H9 (cell line): ENCODE measurements at regions not wholly inside any gene's neighbourhood (a gene's known extent, or its start where the extent isn't known, plus 50 kb on each side); places are given as distances from the start of the nearest gene placed in this dataset.

Experiments
- DNase-seq: peaks from one replicate; pipeline ENCODE4 v3.0.0-alpha.2; 2017
- H2AFZ ChIP-seq: one replicate; pipeline ENCODE4 v1.6.1; 2013; ENCODE audit warnings: mild to moderate bottlenecking, low read length, control low read depth, moderate library complexity
- H2AK5ac ChIP-seq: 2 replicates; pipeline ENCODE4 v1.6.1; 2013; ENCODE audit warnings: low read length, control low read depth, mixed read lengths; ENCODE audit not compliant: insufficient read length
- H2BK120ac ChIP-seq: one replicate; pipeline ENCODE4 v1.6.1; 2013; ENCODE audit warnings: low read depth, mild to moderate bottlenecking, low read length, control low read depth, inconsistent platforms; ENCODE audit not compliant: poor library complexity, severe bottlenecking
- H2BK12ac ChIP-seq: 2 replicates; pipeline ENCODE4 v1.6.1; 2013; ENCODE audit warnings: low read length, control low read depth, mixed read lengths, low read depth; ENCODE audit not compliant: insufficient read length
- H2BK15ac ChIP-seq: 2 replicates; pipeline ENCODE4 v1.6.1; 2013; ENCODE audit warnings: low read depth, low read length, control low read depth
- H2BK20ac ChIP-seq: one replicate; pipeline ENCODE4 v1.6.1; 2013; ENCODE audit warnings: low read depth, mild to moderate bottlenecking, low read length, control low read depth, inconsistent platforms; ENCODE audit not compliant: poor library complexity, severe bottlenecking
- H2BK5ac ChIP-seq: 2 replicates; pipeline ENCODE4 v1.6.1; 2013; ENCODE audit warnings: low read length, control low read depth, mixed read lengths; ENCODE audit not compliant: insufficient read length
- H3K14ac ChIP-seq: 2 replicates; pipeline ENCODE4 v1.6.1; 2013; ENCODE audit warnings: low read length, control low read depth; ENCODE audit not compliant: insufficient read depth
- H3K18ac ChIP-seq: 2 replicates; pipeline ENCODE4 v1.6.1; 2013; ENCODE audit warnings: low read depth, mild to moderate bottlenecking, mixed read lengths, low read length, control low read depth; ENCODE audit not compliant: insufficient read length
- H3K23ac ChIP-seq: 2 replicates; pipeline ENCODE4 v1.6.1; 2013; ENCODE audit warnings: low read length, control low read depth, mixed read lengths, low read depth; ENCODE audit not compliant: insufficient read length
- H3K23me2 ChIP-seq: 2 replicates; pipeline ENCODE4 v1.6.1; 2013; ENCODE audit warnings: low read depth, mild to moderate bottlenecking, mixed read lengths, low read length, control low read depth; ENCODE audit not compliant: insufficient read length, poor library complexity, severe bottlenecking
- H3K27ac ChIP-seq: 2 replicates; pipeline ENCODE4 v1.5.1; 2013; ENCODE audit warnings: low read length, control low read depth, mixed read lengths, low read depth; ENCODE audit not compliant: insufficient read length
- H3K27me3 ChIP-seq: 2 replicates; pipeline ENCODE4 v1.6.1; 2013; ENCODE audit warnings: low read length, control low read depth, inconsistent platforms; ENCODE audit not compliant: insufficient read depth
- H3K4ac ChIP-seq: 2 replicates; pipeline ENCODE4 v1.6.1; 2013; ENCODE audit warnings: low read depth, mild to moderate bottlenecking, control low read depth, inconsistent platforms, low read length, moderate library complexity
- H3K4me1 ChIP-seq: 2 replicates; pipeline ENCODE4 v1.6.1; 2013; ENCODE audit warnings: low read length, control low read depth, inconsistent platforms; ENCODE audit not compliant: insufficient read depth
- H3K4me2 ChIP-seq: 2 replicates; pipeline ENCODE4 v1.6.1; 2013; ENCODE audit warnings: low read length, control low read depth, mixed read lengths; ENCODE audit not compliant: insufficient read length, insufficient read depth
- H3K56ac ChIP-seq: 2 replicates; pipeline ENCODE4 v1.6.1; 2013; ENCODE audit warnings: low read depth, mild to moderate bottlenecking, mixed read lengths, low read length, control low read depth; ENCODE audit not compliant: insufficient read length
- H3K79me1 ChIP-seq: 2 replicates; pipeline ENCODE4 v1.6.1; 2013; ENCODE audit warnings: low read depth, mild to moderate bottlenecking, moderate library complexity, low read length, control low read depth, inconsistent platforms; ENCODE audit not compliant: insufficient read depth, poor library complexity, severe bottlenecking
- H3K79me2 ChIP-seq: 2 replicates; pipeline ENCODE4 v1.6.1; 2013; ENCODE audit warnings: low read length, control low read depth, inconsistent platforms; ENCODE audit not compliant: insufficient read depth
- H3K9ac ChIP-seq: 2 replicates; pipeline ENCODE4 v1.6.1; 2013; ENCODE audit warnings: low read length, control low read depth, mixed read lengths; ENCODE audit not compliant: insufficient read length; ENCODE audit errors: extremely low read depth
- H3K9me3 ChIP-seq: one replicate; pipeline ENCODE4 v1.6.1; 2013; ENCODE audit warnings: low read depth, low read length, inconsistent platforms; ENCODE audit not compliant: control insufficient read depth
- H3T11ph ChIP-seq: one replicate; pipeline ENCODE4 v1.6.1; 2013; ENCODE audit warnings: mild to moderate bottlenecking, low read length, control low read depth, inconsistent platforms
- H4K20me1 ChIP-seq: one replicate; pipeline ENCODE4 v1.6.1; 2013; ENCODE audit not compliant: control insufficient read depth, insufficient read length, insufficient read depth
- H4K5ac ChIP-seq: 2 replicates; pipeline ENCODE4 v1.6.1; 2013; ENCODE audit warnings: low read depth, mild to moderate bottlenecking, mixed read lengths, low read length, control low read depth; ENCODE audit not compliant: insufficient read length
- H4K8ac ChIP-seq: replicated peaks from 2 replicates; pipeline ENCODE4 v1.6.1; 2013; ENCODE audit warnings: low read length, control low read depth, mixed read lengths, low read depth; ENCODE audit not compliant: insufficient read length
- H4K91ac ChIP-seq: 2 replicates; pipeline ENCODE4 v1.6.1; 2013; ENCODE audit warnings: low read depth, mild to moderate bottlenecking, moderate library complexity, mixed read lengths, low read length, control low read depth; ENCODE audit not compliant: insufficient read length
- H3K27ac Mint-ChIP-seq, 3 experiments: 2 replicates in 2 of 3; 3 replicates in 1 of 3; pipeline ENCODE4 v1.8.0; 2020 to 2021; ENCODE audit warnings: mixed read lengths in 3 of 3, mild to moderate bottlenecking in 1 of 3, moderate library complexity in 1 of 3
- H3K27me3 Mint-ChIP-seq: 2 replicates; pipeline ENCODE4 v1.8.0; 2021; ENCODE audit warnings: low read depth, mild to moderate bottlenecking, moderate library complexity, mixed read lengths
- H3K36me3 Mint-ChIP-seq, 3 experiments: 2 replicates in 2 of 3; 3 replicates in 1 of 3; pipeline ENCODE4 v1.8.0; 2020 to 2021; ENCODE audit warnings: low read depth in 3 of 3, mixed read lengths in 3 of 3; ENCODE audit not compliant: insufficient read depth in 1 of 3
- H3K4me1 Mint-ChIP-seq, 2 experiments: 2 replicates each; pipeline ENCODE4 v1.8.0; 2020; ENCODE audit warnings: mixed read lengths in 2 of 2
- H3K4me3 Mint-ChIP-seq, 2 experiments: 2 replicates in 1 of 2; 3 replicates in 1 of 2; pipeline ENCODE4 v1.8.0; 2020 to 2021; ENCODE audit warnings: mild to moderate bottlenecking in 2 of 2, mixed read lengths in 2 of 2, moderate library complexity in 1 of 2
- H3K9me3 Mint-ChIP-seq, 2 experiments: 2 replicates in 1 of 2; 3 replicates in 1 of 2; pipeline ENCODE4 v1.8.0; 2020; ENCODE audit warnings: mild to moderate bottlenecking in 2 of 2, mixed read lengths in 2 of 2, moderate library complexity in 1 of 2
- CTCF ChIP-seq: fragments of 200-600 bp; sonication (generic); conservative IDR thresholded peaks from 3 replicates; pipeline ENCODE4 v1.8.0; 2021; ENCODE audit warnings: antibody characterized with exemption, mild to moderate bottlenecking
- WGBS: extraction: QIAGEN DNeasy Blood & Tissue Kit; methylation state at CpG from one replicate; pipeline ENCODE4 v1.1.7; 2013; ENCODE audit warnings: missing lambda C conversion rate, low lambda C conversion rate, mixed read lengths; ENCODE audit not compliant: insufficient read length; ENCODE audit errors: extremely low coverage; 5-methylcytosine and 5-hydroxymethylcytosine counted together

GRCh38 chr17:45697076-45697475 lies 87.0 kb upstream of the CRHR1 start:
- no peak overlapping the region for H3K27ac Mint-ChIP-seq
- no peaks in the 10 kb centered on the region for H3K23me2 ChIP-seq
- no peaks in the 10 kb centered on the region for H4K20me1 ChIP-seq
- no peak overlapping the region for H3T11ph ChIP-seq
- H2AK5ac ChIP-seq: no peak overlapping the region
- peaks cover 31% of the 10 kb centered on the region for H3K27me3 Mint-ChIP-seq
- TF ChIP-seq CTCF: no peak
- no peak overlapping the region for H3K18ac ChIP-seq
- no peaks in the 10 kb centered on the region for H3K9me3 Mint-ChIP-seq
- H3K79me1 ChIP-seq: no peaks in the 10 kb centered on the region
- no peak overlapping the region for H3K4ac ChIP-seq
- H2BK120ac ChIP-seq: no peak overlapping the region
- no peak overlapping the region for H3K4me2 ChIP-seq
- H3K4me3 Mint-ChIP-seq: no peak overlapping the region
- no peak overlapping the region for H4K8ac ChIP-seq
- no CpG with 5 or more reads among the region's 1 CpG for WGBS
- no peak overlapping the region for H2BK20ac ChIP-seq
- H4K5ac ChIP-seq: no peak overlapping the region
- H3K56ac ChIP-seq: no peak overlapping the region
- H3K79me2 ChIP-seq: no peaks in the 10 kb centered on the region
- no peaks in the 10 kb centered on the region for H3K9me3 ChIP-seq
- DNase-seq: no peak
- no peak overlapping the region for H3K27ac ChIP-seq
- H4K91ac ChIP-seq: no peak overlapping the region
- no peaks in the 10 kb centered on the region for H3K36me3 Mint-ChIP-seq
- no peak overlapping the region for H2BK15ac ChIP-seq
- H3K23ac ChIP-seq: no peak overlapping the region
- no peak overlapping the region for H2AFZ ChIP-seq
- H3K14ac ChIP-seq: no peak overlapping the region
- H3K4me1 Mint-ChIP-seq: peaks cover 0 to 6% of the 10 kb centered on the region in 2 experiments; a peak in 2 of 4 replicates
- no peaks in the 10 kb centered on the region; the same call in 1 of the 2 replicates for H3K27me3 ChIP-seq
- H2BK12ac ChIP-seq: no peak overlapping the region
- H2BK5ac ChIP-seq: no peak overlapping the region
- no peaks in the 10 kb centered on the region for H3K4me1 ChIP-seq
- no peak overlapping the region for H3K9ac ChIP-seq
